ENCODE measurements at regions not wholly inside any gene's neighbourhood (a gene's known extent, or its start where the extent isn't known, plus 50 kb on each side); places are given as distances from the start of the nearest gene placed in this dataset.

GRCh38 chr17:77666881-77667395, 291.6 kb upstream of the TNRC6C start:
- H3K27ac ChIP-seq = no peak overlapping the region
- DNase-seq (ENCODE audit: low read depth, low spot score) = no peak

DNA sequence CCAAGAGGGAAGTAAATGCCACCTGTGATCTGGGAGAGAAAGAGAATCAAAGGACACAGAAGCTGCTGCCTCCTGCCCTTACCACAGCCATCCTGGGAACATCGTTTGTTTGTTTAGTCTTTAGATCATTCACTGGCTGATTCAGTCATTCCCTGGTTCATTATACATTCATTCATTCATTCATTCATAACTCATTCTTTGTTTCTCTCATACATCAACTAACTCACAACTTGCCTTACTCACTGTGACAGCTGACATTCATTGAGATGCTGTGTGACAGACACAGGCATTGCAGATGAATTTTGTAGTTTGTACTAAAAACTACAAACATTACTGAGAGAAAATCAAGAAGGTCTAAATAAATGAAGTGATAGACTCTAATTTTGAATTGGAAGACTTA, 291.0 kb upstream of the TNRC6C start:
- DNase-seq (ENCODE audit: low read depth, low spot score) = no peak
- no peak overlapping the region for H3K27ac ChIP-seq

- H3K27ac ChIP-seq = no peak overlapping the region
- no peak for DNase-seq (ENCODE audit: low read depth, low spot score)
Measured at GRCh38 chr17:77668518-77668917, 290.0 kb upstream of the TNRC6C start.

- no peak overlapping the region for H3K27ac ChIP-seq
- no peak for DNase-seq (ENCODE audit: low read depth, low spot score)
Measured at GRCh38 chr17:77670173-77670572, 288.3 kb upstream of the TNRC6C start.

DNA sequence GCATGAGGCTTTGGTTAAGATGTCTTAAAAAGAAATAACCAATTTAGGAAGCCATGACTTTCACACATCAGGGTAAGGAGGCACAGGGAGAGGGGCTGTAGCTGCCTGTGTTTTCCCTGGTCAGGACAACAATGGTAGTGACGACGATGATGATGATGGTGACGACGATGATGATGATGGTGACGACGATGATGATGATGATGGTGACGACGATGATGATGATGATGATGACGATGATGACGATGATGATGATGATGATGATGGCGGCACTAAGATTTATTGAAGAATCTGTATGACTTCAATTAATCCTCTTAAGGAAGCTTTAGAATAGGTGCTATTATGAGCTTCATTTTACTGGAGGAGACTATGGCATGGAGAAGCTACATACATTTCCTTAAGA, 284.1 kb upstream of the TNRC6C start:
- H3K27ac ChIP-seq = no peak overlapping the region
- DNase-seq (ENCODE audit: low read depth, low spot score) = no peak

GRCh38 chr17:77675411-77675810, 283.1 kb upstream of the TNRC6C start:
- no peak overlapping the region for H3K27ac ChIP-seq
- DNase-seq (ENCODE audit: low read depth, low spot score) = no peak

- no peak overlapping the region for H3K27ac ChIP-seq
- no peak for DNase-seq (ENCODE audit: low read depth, low spot score)
Measured at GRCh38 chr17:77675816-77676215, 282.7 kb upstream of the TNRC6C start.

GRCh38 chr17:77676237-77676661, 282.3 kb upstream of the TNRC6C start:
- no peak for DNase-seq (ENCODE audit: low read depth, low spot score)
- no peak overlapping the region for H3K27ac ChIP-seq

- DNase-seq (ENCODE audit: low read depth, low spot score) = no peak
- H3K27ac ChIP-seq = no peak overlapping the region
Measured at GRCh38 chr17:77677211-77677610, 281.3 kb upstream of the TNRC6C start.

DNA sequence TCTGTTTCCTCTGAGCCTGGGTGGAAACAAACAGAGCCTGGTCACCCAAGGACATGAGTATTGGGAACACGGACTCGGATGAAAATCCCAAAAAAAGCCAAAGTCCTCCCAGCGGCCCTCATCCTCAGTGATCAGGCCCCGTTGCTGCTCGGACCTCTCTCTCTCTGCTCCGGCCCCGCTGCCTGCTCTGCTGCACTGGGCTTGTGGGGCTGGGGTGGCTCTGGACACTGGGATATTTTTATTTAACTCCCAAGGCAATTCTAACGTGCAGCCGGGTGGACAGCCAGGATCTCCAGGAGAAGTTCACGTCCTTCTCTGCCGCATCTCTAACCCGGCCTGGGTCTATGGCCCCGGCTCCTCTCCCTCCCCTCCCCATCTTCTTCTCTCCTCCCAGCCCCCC, 280.9 kb upstream of the TNRC6C start:
- DNase-seq (ENCODE audit: low read depth, low spot score) = no peak
- H3K27ac ChIP-seq = no peak overlapping the region

GRCh38 chr17:77679589-77679988, 278.9 kb upstream of the TNRC6C start:
- no peak overlapping the region for H3K27ac ChIP-seq
- DNase-seq (ENCODE audit: low read depth, low spot score) = no peak

DNA sequence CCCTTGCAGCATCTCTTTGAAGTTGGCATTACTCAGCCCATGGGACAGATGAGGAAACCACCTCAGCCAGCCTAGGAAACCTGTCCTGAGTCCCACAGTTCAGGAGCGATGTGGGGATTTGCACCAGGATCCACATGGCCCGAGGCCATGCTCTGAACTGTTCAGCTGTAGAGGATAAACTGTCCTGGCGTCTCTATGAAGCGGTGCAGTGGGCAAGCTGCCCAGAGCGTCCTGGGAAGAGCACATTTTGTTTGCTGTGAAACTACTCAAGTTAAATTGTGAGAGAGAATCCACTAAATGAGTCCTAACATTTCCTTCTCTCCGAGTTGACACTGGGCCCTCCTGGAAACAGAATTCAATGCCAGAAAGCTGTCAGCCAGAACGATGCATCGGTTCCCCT, 276.6 kb upstream of the TNRC6C start:
- H3K27ac ChIP-seq = no peak overlapping the region
- DNase-seq (ENCODE audit: low read depth, low spot score) = no peak

GRCh38 chr17:77684803-77685798, 273.4 kb upstream of the TNRC6C start:
- no peak for DNase-seq (ENCODE audit: low read depth, low spot score)

DNA sequence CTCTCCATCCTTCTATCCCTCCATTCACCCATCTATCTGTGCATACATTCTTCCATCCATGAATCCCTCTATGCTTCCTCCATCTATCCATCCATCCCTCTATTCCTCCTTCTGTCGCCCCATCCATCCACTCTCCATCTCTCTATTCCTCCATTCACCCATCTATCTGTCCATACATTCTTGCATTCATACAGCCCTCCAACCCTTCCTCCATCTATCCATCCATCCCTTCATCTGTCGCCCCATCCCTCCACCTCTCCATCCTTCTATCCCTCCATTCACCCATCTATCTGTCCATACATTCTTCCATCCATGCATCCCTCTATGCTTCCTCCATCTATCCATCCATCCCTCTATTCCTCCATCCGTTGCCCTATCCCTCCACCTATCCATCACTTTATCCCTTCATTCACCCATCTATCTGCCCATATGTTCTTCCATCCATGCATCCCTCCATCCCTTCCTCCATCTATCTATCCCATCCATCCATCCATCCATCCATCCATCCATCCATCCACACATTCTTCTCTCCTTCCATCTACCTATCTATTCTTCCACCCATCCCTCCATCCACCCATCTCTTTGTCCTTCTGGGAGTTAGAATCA, 272.5 kb upstream of the TNRC6C start:
- H3K27ac ChIP-seq = no peak overlapping the region
- no peak for DNase-seq (ENCODE audit: low read depth, low spot score)

More at GRCh38 chr17:77684803-77685798, 273.4 kb upstream of the TNRC6C start:
- no peak overlapping the region for H3K27ac ChIP-seq

GRCh38 chr17:77686903-77687302, 271.6 kb upstream of the TNRC6C start:
- DNase-seq (ENCODE audit: low read depth, low spot score) = no peak
- H3K27ac ChIP-seq = no peak overlapping the region

GRCh38 chr17:77687417-77687816, 271.1 kb upstream of the TNRC6C start:
- DNase-seq (ENCODE audit: low read depth, low spot score) = no peak
- H3K27ac ChIP-seq = no peak overlapping the region

GRCh38 chr17:77687921-77688320, 270.6 kb upstream of the TNRC6C start:
- H3K27ac ChIP-seq = no peak overlapping the region
- DNase-seq (ENCODE audit: low read depth, low spot score) = no peak

DNA sequence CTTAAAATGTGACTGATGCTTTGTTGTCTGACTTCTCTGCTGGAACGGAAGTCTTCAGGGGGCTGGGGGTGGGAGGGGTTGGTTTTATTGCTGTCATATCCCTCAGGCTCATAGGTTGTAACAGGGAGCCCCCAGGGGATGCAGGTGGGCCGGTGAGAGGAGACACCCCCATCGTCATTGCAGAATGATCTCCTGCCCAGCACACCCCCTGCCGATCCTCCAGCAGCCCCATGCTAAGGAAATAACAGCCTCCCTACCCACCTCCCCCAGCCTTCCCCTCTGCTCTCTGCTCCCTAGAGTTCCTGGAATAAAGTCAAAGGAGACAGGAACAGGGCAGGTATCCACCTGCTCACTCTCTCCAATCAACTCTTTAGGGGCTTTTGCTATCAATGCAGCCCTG, 270.1 kb upstream of the TNRC6C start:
- no peak for DNase-seq (ENCODE audit: low read depth, low spot score)
- H3K27ac ChIP-seq = no peak overlapping the region

GRCh38 chr17:77690271-77691161, 268.0 kb upstream of the TNRC6C start:
- DNase-seq (ENCODE audit: low read depth, low spot score) = no peak
- H3K27ac ChIP-seq = no peak overlapping the region
